K562 (cell line): ENCODE measurements at regions not wholly inside any gene's neighbourhood (a gene's known extent, or its start where the extent isn't known, plus 50 kb on each side); places are given as distances from the start of the nearest gene placed in this dataset.

ENCODE experiments used
- CTCF ChIP-seq, 3 experiments: IDR thresholded peaks in 2 of 3; conservative IDR thresholded peaks in 1 of 3; 2 replicates each; pipeline ENCODE4 v1.5.1; 2011 to 2012; ENCODE audit warnings: low read length in 3 of 3, mild to moderate bottlenecking in 3 of 3, control low read depth in 2 of 3, improper control_type of control experiment in 1 of 3, inconsistent platforms in 1 of 3, low read depth in 1 of 3, mixed read lengths in 1 of 3, moderate library complexity in 1 of 3; ENCODE audit not compliant: insufficient read depth in 2 of 3
- DMBX1 ChIP-seq: fragments of 250-450 bp; sonication (Bioruptor Pico); IDR thresholded peaks from 2 replicates; pipeline ENCODE4 v1.8.0; 2022; ENCODE audit warnings: inconsistent platforms, mild to moderate bottlenecking, moderate library complexity, borderline replicate concordance
- GATAD2B ChIP-seq: fragments of 450-650 bp; IDR thresholded peaks from 2 replicates; pipeline ENCODE4 v1.6.1; 2017; ENCODE audit warnings: mild to moderate bottlenecking, borderline replicate concordance
- RBM39 ChIP-seq: fragments of 200-400 bp; formaldehyde crosslinking; optimal IDR thresholded peaks from 2 replicates; pipeline ENCODE3; 2018; ENCODE audit warnings: low read depth, low read length
- STAT6 ChIP-seq: sonication (generic); formaldehyde crosslinking; IDR thresholded peaks from 2 replicates; pipeline ENCODE4 v1.8.1; 2023; ENCODE audit warnings: mild to moderate bottlenecking, missing genetic modification reagents
- TEAD4 ChIP-seq, 2 experiments: sonication (generic) in 1 of 2; formaldehyde crosslinking in 1 of 2; IDR thresholded peaks; 2 replicates each; pipeline versions ENCODE4 v1.6.1 to v1.8.0; 2012 to 2022; ENCODE audit warnings: borderline replicate concordance in 1 of 2, inconsistent platforms in 1 of 2, low read length in 1 of 2, mild to moderate bottlenecking in 1 of 2, missing genetic modification reagents in 1 of 2
- ZNF444 ChIP-seq: fragments of 250-450 bp; sonication (Bioruptor Pico); IDR thresholded peaks from 2 replicates; pipeline ENCODE4 v1.4.0; 2020; ENCODE audit warnings: mild to moderate bottlenecking, moderate library complexity

GRCh38 chr3:17861476-17861875, 119.0 kb upstream of the TBC1D5 start (continued):
- TF ChIP-seq STAT6 (CRISPR knock-in tag) (no peak), CTCF (IDR thresholded peaks at IDR 0.05 in 2 of 3, conservative IDR thresholded peaks at IDR 0.05 in 1 of 3; ENCODE audit: insufficient read depth in 2 of 3, low read depth in 1 of 3, low read length in 3 of 3) (no peak), RBM39 (no peak), GATAD2B (peak; percentile 30; the same call in 1 of the 2 replicates), TEAD4 (IDR thresholded peaks at IDR 0.05; ENCODE audit: low read length) (no peak), TEAD4 (CRISPR knock-in tag; IDR thresholded peaks at IDR 0.05; ENCODE audit: borderline replicate concordance) (no peak), ZNF444 (no peak), DMBX1 (no peak)
- TF ChIP-seq, all 486 proteins: peak for 5
